HepG2 (cell line): ENCODE measurements at regions not wholly inside any gene's neighbourhood (a gene's known extent, or its start where the extent isn't known, plus 50 kb on each side); places are given as distances from the start of the nearest gene placed in this dataset.

ENCODE experiments used
- ELF4 ChIP-seq: sonication (generic); formaldehyde crosslinking; IDR thresholded peaks from 2 replicates; pipeline ENCODE4 v1.5.0; 2020; ENCODE audit warnings: missing genetic modification reagents, mild to moderate bottlenecking, moderate library complexity, borderline replicate concordance
- FIP1L1 ChIP-seq: fragments of 200-400 bp; formaldehyde crosslinking; IDR thresholded peaks from 2 replicates; pipeline ENCODE4 v1.6.1; 2018; ENCODE audit warnings: low read depth, mild to moderate bottlenecking, low read length, moderate library complexity, borderline replicate concordance; ENCODE audit not compliant: insufficient read depth
- FOXA1 ChIP-seq, 2 experiments: fragments of 450-650 bp in 1 of 2; sonication (generic) in 1 of 2; formaldehyde crosslinking in 1 of 2; IDR thresholded peaks; 2 replicates each; pipeline versions ENCODE4 v1.4.0 to v1.6.1; 2016 to 2020; ENCODE audit warnings: missing genetic modification reagents in 1 of 2
- FOXP4 ChIP-seq: sonication (generic); formaldehyde crosslinking; IDR thresholded peaks from 2 replicates; pipeline ENCODE4 v1.4.0; 2020; ENCODE audit warnings: missing genetic modification reagents
- HOXA3 ChIP-seq: sonication (generic); formaldehyde crosslinking; IDR thresholded peaks from 2 replicates; pipeline ENCODE4 v1.5.0; 2020; ENCODE audit warnings: missing genetic modification reagents
- MED1 ChIP-seq: sonication (generic); formaldehyde crosslinking; IDR thresholded peaks from 2 replicates; pipeline ENCODE4 v1.4.0; 2020; ENCODE audit warnings: missing genetic modification reagents
- NFE2L1 ChIP-seq: sonication (generic); formaldehyde crosslinking; IDR thresholded peaks from 2 replicates; pipeline ENCODE4 v1.4.0; 2020; ENCODE audit warnings: missing genetic modification reagents, mild to moderate bottlenecking, borderline replicate concordance
- NFKBIZ ChIP-seq: IDR thresholded peaks from 2 replicates; pipeline ENCODE4 v1.6.1; 2018; ENCODE audit warnings: missing genetic modification reagents, missing compliant biosample characterization
- SALL1 ChIP-seq: sonication (generic); formaldehyde crosslinking; IDR thresholded peaks from 2 replicates; pipeline ENCODE4 v1.8.0; 2022; ENCODE audit warnings: mild to moderate bottlenecking, missing genetic modification reagents
- SNRNP70 ChIP-seq: fragments of 200-400 bp; formaldehyde crosslinking; IDR thresholded peaks from 2 replicates; pipeline ENCODE4 v1.6.1; 2017; ENCODE audit warnings: mild to moderate bottlenecking, low read depth, low read length, moderate library complexity
- SOX6 ChIP-seq, 2 experiments: fragments of 450-650 bp in 1 of 2; sonication (generic) in 1 of 2; formaldehyde crosslinking in 1 of 2; IDR thresholded peaks; 2 replicates each; pipeline versions ENCODE4 v1.4.0 to v1.6.1; 2017 to 2020; ENCODE audit warnings: antibody characterized with exemption in 1 of 2, mild to moderate bottlenecking in 1 of 2, missing genetic modification reagents in 1 of 2
- SP1 ChIP-seq, 2 experiments: fragments of 450-650 bp in 1 of 2; sonication (generic) in 1 of 2; formaldehyde crosslinking in 1 of 2; IDR thresholded peaks; 2 replicates each; pipeline versions ENCODE4 v1.4.0 to v1.6.1; 2016 to 2020; ENCODE audit warnings: missing genetic modification reagents in 1 of 2
- TERF1 ChIP-seq: sonication (generic); formaldehyde crosslinking; IDR thresholded peaks from 2 replicates; pipeline ENCODE4 v1.8.0; 2022; ENCODE audit warnings: mild to moderate bottlenecking, missing genetic modification reagents, moderate library complexity
- ZNF24 ChIP-seq: fragments of 450-650 bp; IDR thresholded peaks from 2 replicates; pipeline ENCODE4 v1.6.1; 2017; ENCODE audit warnings: antibody characterized with exemption, mild to moderate bottlenecking
- ZNF781 ChIP-seq: sonication (generic); formaldehyde crosslinking; IDR thresholded peaks from 2 replicates; pipeline ENCODE4 v1.5.1; 2020; ENCODE audit warnings: borderline replicate concordance, mild to moderate bottlenecking, missing genetic modification reagents; ENCODE audit errors: not compliant biosample characterization
- TF ChIP-seq, protein P1 (sequence below): sonication (generic); formaldehyde crosslinking; IDR thresholded peaks from 2 replicates; pipeline ENCODE4 v1.9.0; 2022; ENCODE audit warnings: missing genetic modification reagents, mild to moderate bottlenecking, borderline replicate concordance
- TF ChIP-seq, protein P2 (sequence below): sonication (generic); formaldehyde crosslinking; conservative IDR thresholded peaks from 2 replicates; pipeline ENCODE4 v1.4.0; 2020; ENCODE audit warnings: mild to moderate bottlenecking, missing genetic modification reagents, moderate library complexity
- TF ChIP-seq, protein P3 (sequence below): sonication (generic); formaldehyde crosslinking; conservative IDR thresholded peaks from 2 replicates; pipeline ENCODE4 v1.5.0; 2020; ENCODE audit warnings: missing genetic modification reagents

DNA sequence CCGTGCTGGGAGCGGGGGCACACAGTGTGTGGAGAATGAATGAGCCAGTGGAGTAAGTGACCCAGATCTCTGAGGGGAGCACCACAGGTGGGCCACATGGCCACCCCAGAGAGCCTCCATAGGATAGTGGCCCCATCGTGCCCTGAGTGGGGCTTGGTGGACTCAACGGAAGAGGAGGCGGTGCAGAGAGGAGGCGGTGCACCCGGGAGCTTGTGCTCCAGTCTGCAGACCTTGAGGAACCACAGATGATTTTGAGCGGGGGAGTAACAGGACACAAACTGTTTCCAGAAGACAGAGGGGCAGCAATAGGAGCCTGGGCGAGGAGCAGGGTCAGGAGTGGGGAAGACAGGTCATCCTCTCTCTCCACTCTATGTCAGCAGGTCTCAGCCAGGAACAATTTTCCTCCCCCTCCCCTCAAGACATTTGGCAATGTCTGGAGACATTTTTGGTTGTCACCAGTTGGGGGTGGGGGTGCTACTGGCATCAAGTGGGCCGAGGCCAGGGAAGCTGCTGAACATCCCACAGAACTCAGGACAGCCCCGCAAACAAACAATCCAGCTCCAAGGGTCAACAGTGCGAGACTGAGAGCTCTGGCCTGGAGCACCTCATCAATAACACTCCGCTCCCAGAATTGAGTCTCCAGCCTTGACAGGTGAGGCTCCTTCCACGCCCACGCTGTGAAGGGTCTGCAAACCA lies 182.2 kb downstream of the USP12 start (continued):
- TF ChIP-seq HOXA3 (CRISPR knock-in tag) (0 out of 2 replicates have a peak, but pooled peaks have one; percentile 13), ZNF24 (no peak), ZNF781 (no peak), SNRNP70 (no peak), FOXP4 (peak; percentile 29; the same call in 1 of the 2 replicates), SP1 (IDR thresholded peaks at IDR 0.05) (no peak), SP1 (CRISPR knock-in tag; IDR thresholded peaks at IDR 0.05) (no peak), FIP1L1 (no peak), SOX6 (IDR thresholded peaks at IDR 0.05) (no peak), SOX6 (CRISPR knock-in tag; IDR thresholded peaks at IDR 0.05) (no peak), NFE2L1 (no peak), FOXA1 (IDR thresholded peaks at IDR 0.05) (no peak), FOXA1 (CRISPR knock-in tag; IDR thresholded peaks at IDR 0.05) (0 out of 2 replicates have a peak, but pooled peaks have one; percentile 2), ELF4 (CRISPR knock-in tag) (no peak), NFKBIZ (no peak), MED1 (CRISPR knock-in tag) (0 out of 2 replicates have a peak, but pooled peaks have one; percentile 39), SALL1 (no peak), TERF1 (CRISPR knock-in tag) (no peak)
- TF ChIP-seq, protein P1, sequence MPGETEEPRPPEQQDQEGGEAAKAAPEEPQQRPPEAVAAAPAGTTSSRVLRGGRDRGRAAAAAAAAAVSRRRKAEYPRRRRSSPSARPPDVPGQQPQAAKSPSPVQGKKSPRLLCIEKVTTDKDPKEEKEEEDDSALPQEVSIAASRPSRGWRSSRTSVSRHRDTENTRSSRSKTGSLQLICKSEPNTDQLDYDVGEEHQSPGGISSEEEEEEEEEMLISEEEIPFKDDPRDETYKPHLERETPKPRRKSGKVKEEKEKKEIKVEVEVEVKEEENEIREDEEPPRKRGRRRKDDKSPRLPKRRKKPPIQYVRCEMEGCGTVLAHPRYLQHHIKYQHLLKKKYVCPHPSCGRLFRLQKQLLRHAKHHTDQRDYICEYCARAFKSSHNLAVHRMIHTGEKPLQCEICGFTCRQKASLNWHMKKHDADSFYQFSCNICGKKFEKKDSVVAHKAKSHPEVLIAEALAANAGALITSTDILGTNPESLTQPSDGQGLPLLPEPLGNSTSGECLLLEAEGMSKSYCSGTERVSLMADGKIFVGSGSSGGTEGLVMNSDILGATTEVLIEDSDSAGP (CRISPR knock-in tag), result no peak
- TF ChIP-seq, protein P2, sequence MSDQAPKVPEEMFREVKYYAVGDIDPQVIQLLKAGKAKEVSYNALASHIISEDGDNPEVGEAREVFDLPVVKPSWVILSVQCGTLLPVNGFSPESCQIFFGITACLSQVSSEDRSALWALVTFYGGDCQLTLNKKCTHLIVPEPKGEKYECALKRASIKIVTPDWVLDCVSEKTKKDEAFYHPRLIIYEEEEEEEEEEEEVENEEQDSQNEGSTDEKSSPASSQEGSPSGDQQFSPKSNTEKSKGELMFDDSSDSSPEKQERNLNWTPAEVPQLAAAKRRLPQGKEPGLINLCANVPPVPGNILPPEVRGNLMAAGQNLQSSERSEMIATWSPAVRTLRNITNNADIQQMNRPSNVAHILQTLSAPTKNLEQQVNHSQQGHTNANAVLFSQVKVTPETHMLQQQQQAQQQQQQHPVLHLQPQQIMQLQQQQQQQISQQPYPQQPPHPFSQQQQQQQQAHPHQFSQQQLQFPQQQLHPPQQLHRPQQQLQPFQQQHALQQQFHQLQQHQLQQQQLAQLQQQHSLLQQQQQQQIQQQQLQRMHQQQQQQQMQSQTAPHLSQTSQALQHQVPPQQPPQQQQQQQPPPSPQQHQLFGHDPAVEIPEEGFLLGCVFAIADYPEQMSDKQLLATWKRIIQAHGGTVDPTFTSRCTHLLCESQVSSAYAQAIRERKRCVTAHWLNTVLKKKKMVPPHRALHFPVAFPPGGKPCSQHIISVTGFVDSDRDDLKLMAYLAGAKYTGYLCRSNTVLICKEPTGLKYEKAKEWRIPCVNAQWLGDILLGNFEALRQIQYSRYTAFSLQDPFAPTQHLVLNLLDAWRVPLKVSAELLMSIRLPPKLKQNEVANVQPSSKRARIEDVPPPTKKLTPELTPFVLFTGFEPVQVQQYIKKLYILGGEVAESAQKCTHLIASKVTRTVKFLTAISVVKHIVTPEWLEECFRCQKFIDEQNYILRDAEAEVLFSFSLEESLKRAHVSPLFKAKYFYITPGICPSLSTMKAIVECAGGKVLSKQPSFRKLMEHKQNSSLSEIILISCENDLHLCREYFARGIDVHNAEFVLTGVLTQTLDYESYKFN (CRISPR knock-in tag), result peak; percentile 35; the same call in 1 of the 2 replicates
- TF ChIP-seq, protein P3, sequence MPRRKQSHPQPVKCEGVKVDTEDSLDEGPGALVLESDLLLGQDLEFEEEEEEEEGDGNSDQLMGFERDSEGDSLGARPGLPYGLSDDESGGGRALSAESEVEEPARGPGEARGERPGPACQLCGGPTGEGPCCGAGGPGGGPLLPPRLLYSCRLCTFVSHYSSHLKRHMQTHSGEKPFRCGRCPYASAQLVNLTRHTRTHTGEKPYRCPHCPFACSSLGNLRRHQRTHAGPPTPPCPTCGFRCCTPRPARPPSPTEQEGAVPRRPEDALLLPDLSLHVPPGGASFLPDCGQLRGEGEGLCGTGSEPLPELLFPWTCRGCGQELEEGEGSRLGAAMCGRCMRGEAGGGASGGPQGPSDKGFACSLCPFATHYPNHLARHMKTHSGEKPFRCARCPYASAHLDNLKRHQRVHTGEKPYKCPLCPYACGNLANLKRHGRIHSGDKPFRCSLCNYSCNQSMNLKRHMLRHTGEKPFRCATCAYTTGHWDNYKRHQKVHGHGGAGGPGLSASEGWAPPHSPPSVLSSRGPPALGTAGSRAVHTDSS, result no peak
